ENCODE measurements at regions not wholly inside any gene's neighbourhood (a gene's known extent, or its start where the extent isn't known, plus 50 kb on each side); places are given as distances from the start of the nearest gene placed in this dataset.

- DNase-seq (ENCODE audit: low spot score), result no peak
Measured at GRCh38 chr6:165747963-165748362, 84.9 kb upstream of the PDE10A start.

- DNase-seq (ENCODE audit: low spot score), result no peak
Measured at GRCh38 chr6:165746331-165746730, 83.3 kb upstream of the PDE10A start.

GRCh38 chr6:165745492-165745891 is 82.5 kb upstream of the PDE10A start:
- DNase-seq (ENCODE audit: low spot score), result no peak

- DNase-seq (ENCODE audit: low spot score), result no peak
Measured at GRCh38 chr6:165744555-165745228, 81.7 kb upstream of the PDE10A start.

GRCh38 chr6:165743366-165743898 is 80.4 kb upstream of the PDE10A start:
- no peak for DNase-seq (ENCODE audit: low spot score)

DNA sequence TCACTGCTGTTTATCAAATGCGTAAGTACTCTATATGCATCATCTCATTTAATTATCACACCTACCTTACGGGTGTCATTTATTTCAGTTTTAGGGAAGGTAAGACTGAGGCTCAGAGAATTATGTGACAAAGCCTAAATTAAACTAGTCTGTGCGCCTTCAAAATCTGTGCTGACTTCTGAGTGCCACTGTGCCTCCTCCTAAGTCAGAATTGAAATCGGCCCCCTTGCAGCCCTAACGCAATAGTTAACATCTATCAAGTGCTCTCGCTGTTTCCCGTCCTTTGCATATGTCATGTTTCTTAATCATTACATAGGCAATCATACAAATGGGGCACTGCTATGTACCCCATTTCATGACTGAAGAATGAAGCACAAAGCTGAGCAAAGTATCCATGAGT is 79.0 kb upstream of the PDE10A start:
- no peak for DNase-seq (ENCODE audit: low spot score)

DNA sequence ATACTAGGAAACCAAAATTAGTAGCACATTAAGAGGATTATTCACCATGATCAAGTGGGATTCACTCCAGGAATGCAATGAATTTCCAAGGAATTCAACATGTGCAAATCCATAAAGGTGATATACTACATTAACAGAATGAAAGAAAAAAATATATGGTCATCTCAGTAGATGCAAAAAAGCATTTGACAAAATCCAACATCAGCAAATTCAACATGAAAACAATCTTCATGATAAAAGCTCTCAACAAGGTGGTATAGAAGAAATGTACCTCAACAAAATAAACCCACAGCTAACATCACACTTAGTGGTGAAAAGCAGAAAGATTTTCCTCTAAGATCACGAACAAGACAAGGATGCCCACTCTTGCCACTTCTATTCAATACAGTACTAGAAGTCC is 74.4 kb upstream of the PDE10A start:
- DNase-seq (ENCODE audit: low spot score), result no peak

- DNase-seq (ENCODE audit: low spot score), result no peak
Measured at GRCh38 chr6:165735065-165735464, 72.0 kb upstream of the PDE10A start.

- DNase-seq (ENCODE audit: low spot score), result no peak
Measured at GRCh38 chr6:165733489-165733791, 70.4 kb upstream of the PDE10A start.

DNA sequence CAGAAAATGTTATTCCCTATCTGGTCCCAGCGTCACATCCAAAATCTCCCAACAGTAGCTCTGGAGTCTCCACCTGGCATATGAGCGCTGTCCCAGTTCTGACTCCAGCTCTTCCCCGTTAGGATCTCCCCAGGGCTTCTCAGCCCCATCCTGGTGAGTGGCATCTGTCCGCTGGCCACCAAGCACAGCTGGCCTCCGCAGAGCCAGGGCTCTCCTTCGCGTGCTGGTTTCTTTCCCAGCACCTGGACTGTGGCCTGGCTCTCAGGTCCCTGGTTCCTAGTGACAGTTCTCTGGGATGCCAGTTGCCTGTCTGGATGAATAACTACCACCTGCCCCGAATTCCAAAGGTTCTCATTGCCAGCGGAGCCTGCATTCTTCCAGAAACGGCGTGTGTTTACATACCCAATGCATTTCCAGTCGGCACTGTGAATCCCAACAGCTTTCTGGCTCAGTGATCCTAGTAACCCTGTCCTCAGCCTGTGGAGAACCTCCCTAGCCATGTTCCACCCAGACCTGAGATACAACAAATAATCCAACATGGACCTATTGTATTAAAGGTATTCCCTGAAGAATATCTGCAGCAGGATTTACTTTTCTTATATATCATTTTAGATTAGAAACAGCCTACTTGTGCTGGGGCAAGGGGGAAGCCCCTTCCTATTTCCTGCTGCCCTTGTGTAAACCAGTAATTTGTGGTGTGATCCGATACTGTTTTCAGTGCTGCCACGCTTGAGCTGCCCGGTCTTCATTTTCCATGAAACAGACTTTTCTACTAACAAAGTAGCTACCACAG is 69.9 kb upstream of the PDE10A start:
- no peak for DNase-seq (ENCODE audit: low spot score)

DNA sequence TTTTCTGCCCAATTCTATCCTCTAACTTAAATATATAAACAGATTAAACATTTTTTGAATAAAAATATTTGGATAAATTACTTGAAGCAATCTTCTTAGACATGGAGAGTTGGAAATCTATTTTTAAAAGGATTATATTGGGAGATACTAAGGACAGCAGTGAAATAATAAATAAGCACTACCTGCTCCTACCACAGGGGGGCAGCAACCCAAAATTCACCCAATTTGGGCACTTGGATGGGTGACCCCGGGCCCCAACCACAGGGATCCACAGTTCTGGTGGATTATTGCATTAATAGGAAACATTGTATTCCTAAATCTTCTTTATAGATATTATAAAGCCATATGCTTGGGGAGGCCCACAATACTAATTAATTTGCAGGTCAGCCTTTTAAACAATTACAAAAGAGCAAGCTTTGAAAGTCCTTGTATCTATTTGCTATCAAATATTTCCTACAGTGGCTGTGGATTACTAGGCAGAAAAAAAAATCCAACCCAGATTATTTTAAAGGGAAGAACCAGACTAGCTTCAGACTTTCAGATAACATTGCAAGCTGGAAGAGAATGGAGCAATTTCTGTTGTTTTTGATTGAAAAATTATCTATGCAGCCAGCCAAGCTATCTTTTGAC is 66.4 kb upstream of the PDE10A start:
- peak; percentile 16 for DNase-seq (ENCODE audit: low spot score)

DNA sequence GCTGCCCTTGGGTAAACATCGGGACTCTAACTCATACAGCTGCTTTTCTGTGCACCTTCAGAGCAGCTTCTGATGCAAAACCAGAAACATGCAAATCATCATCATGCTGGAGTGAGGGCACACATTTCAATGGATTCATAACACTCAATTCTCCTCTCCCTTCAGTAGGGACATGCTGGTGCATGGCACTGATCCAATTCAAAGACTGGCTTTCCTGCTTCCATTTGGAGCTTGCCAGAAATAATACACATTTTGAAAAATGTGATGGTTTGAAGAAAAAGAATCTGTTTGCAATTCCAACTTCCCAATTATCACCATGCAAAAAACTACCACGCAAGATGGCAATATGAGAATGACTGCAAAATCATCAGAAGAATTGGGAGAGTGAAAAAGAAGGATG is 65.2 kb upstream of the PDE10A start:
- no peak for DNase-seq (ENCODE audit: low spot score)

DNA sequence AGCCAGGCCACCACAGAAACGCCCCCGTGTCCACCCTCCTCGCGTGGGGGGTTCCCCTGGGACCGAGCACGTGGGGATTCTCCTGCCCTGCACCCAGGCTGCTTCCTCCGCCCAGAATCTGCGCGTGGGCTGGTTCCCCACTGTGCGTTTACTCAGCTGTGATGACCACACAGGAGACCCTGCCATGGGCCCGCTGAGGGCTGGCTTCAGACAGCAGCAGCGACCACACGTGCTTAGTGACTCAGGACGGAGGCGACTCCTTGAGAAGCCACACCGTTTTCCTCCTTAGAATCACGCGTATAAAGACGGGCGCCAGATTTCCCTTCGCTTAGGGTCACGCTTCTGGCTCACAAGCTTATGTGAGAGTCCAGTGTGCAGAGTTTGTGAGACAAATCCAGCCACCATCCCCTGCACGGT is 63.9 kb upstream of the PDE10A start:
- no peak for DNase-seq (ENCODE audit: low spot score)

GRCh38 chr6:165726290-165726875 is 63.3 kb upstream of the PDE10A start:
- DNase-seq (ENCODE audit: low spot score), result no peak

DNA sequence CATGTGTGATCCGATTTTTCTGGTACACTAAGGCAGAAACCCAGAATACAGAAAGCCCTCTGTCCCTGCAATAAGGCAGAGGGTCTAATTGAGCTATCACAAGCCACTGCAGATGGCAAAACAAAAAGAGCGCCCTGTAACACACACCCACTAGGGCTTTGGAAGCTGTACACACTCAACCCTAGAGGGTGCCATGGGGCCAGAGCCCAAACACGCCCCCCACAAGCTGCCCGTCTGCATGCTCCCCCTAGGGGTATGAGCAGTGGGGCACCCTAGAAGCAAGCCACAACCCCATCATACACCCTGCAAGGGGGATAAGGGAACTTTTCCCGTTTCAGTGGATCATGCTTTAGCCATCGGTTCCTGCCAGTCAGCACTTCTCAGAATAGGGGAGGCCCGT is 62.2 kb upstream of the PDE10A start:
- DNase-seq (ENCODE audit: low spot score), result no peak

DNA sequence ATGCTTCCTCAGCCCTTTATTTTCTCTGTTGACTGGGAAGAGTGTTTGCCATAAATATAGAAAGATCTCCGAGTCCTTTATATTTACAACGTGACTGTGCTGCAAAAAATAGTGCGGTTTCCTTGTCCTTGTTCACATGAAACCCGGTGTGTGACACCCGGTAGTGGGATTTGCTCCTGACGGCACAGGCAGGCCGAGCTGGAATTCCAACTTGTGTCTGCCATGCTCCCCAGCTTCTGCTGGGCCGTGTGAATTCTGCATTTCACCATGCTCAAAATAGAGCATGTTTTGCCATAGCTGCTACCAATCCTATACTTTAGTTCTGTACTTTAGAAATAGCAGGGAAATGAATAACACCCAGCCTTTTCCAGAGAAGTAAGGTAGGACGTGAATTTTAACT is 60.3 kb upstream of the PDE10A start:
- DNase-seq (ENCODE audit: low spot score), result no peak

DNA sequence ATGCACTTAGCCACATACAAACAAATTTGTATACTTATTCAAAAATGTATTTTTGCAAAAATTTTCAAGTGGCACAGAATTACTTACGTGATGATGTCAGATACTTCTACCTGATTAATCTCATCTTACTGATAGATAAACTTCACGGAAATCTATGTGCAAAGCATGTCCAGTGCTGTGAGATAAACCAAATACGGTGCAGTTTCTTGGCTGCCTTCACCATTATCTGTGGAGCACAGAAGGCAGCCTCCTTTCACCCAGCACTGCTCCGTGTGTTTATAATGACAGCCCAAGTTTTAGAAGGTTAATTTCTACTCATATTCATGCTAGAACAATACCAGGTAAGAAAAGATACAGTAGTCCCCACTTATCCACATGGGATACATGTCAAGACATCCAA is 59.0 kb upstream of the PDE10A start:
- DNase-seq (ENCODE audit: low spot score), result no peak

GRCh38 chr6:165721356-165721755 is 58.3 kb upstream of the PDE10A start:
- DNase-seq (ENCODE audit: low spot score), result no peak

GRCh38 chr6:165718491-165718891 is 55.5 kb upstream of the PDE10A start:
- no peak for DNase-seq (ENCODE audit: low spot score)

- no peak for DNase-seq (ENCODE audit: low spot score)
Measured at GRCh38 chr6:165717732-165718465, 54.9 kb upstream of the PDE10A start.

DNA sequence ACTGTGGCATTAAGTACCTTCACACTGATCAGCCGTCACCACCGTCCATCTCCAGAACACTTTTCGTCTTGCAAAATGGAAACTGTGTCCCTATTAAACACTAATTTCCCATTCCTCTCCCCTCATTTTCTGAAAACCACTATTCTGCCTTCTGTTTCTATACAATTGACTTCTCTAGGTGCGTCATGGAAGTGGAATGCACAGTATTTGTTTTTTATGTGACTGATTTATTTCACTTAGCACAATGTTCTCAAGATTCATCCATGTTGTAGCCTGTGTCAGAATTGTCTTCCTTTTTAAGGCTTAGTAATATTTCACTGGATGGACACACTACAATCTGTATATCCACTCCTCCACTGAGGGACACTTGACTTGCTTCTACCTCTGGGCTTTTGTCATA is 53.8 kb upstream of the PDE10A start:
- DNase-seq (ENCODE audit: low spot score), result no peak

DNA sequence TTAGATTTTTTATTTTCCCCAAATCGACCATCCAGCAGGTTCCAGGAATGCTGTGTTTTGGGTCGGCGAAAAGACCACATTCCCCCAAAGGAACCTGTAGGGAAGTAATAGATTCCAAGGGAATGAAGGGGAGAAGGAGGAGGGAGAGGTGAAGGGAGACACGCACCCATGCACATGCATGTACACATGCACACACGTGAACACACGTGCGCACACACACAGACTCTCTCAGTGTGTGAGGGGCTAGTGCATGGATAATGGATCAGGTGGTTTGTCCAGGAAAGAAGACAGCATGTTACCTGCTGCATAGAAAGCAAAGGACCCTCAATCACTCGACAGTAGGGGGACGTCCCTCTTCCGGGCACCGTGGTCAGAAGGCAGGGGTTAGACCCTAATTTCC is 52.4 kb upstream of the PDE10A start:
- no peak for DNase-seq (ENCODE audit: low spot score)

Data from hematopoietic multipotent progenitor cell treated with erythropoietin and hydrocortisone succinate and interleukin-3 and kit ligand, for 17 days (in vitro differentiated cells).